K562 (cell line): ENCODE measurements at regions not wholly inside any gene's neighbourhood (a gene's known extent, or its start where the extent isn't known, plus 50 kb on each side); places are given as distances from the start of the nearest gene placed in this dataset.

ENCODE experiments used
- FOXA1 ChIP-seq: fragments of 450-650 bp; IDR thresholded peaks from 2 replicates; pipeline ENCODE4 v1.6.1; 2016; ENCODE audit warnings: mild to moderate bottlenecking, borderline replicate concordance
- RCOR1 ChIP-seq, 2 experiments: IDR thresholded peaks; 2 replicates each; pipeline ENCODE4 v1.6.1; 2012; ENCODE audit warnings: low read depth in 2 of 2, low read length in 2 of 2, borderline replicate concordance in 1 of 2, improper control_type of control experiment in 1 of 2

- TF ChIP-seq RCOR1 (IDR thresholded peaks at IDR 0.05; ENCODE audit: borderline replicate concordance in 1 of 2, low read depth in 2 of 2, low read length in 2 of 2) (no peak), FOXA1 (no peak)
Observed at GRCh38 chr10:57341294-57341693, 926.4 kb downstream of the IPMK start.
